ENCODE measurements at regions not wholly inside any gene's neighbourhood (a gene's known extent, or its start where the extent isn't known, plus 50 kb on each side); places are given as distances from the start of the nearest gene placed in this dataset.
A peak's percentile ranks its signal among the peaks of the same experiment; 100 is the strongest.

- DNase-seq: no peak
Measured at GRCh38 chr10:28250782-28251181, 52.1 kb downstream of the MPP7 start.

GRCh38 chr10:28250358-28250757 is 52.5 kb downstream of the MPP7 start:
- DNase-seq: no peak

- no peak for DNase-seq
Measured at GRCh38 chr10:28249512-28249911, 53.4 kb downstream of the MPP7 start.

- DNase-seq: no peak
Measured at GRCh38 chr10:28248092-28248491, 54.8 kb downstream of the MPP7 start.

- DNase-seq: no peak
Measured at GRCh38 chr10:28246023-28246422, 56.8 kb downstream of the MPP7 start.

GRCh38 chr10:28243923-28244322 is 58.9 kb downstream of the MPP7 start:
- DNase-seq: no peak

GRCh38 chr10:28242555-28243204 is 60.2 kb downstream of the MPP7 start:
- no peak for DNase-seq

- DNase-seq: peak; percentile 26
Measured at GRCh38 chr10:28241741-28242399, 61.0 kb downstream of the MPP7 start.

GRCh38 chr10:28240400-28240799 is 62.5 kb downstream of the MPP7 start:
- no peak for DNase-seq

- DNase-seq: no peak
Measured at GRCh38 chr10:28236591-28236990, 66.3 kb downstream of the MPP7 start.

GRCh38 chr10:28220811-28221210 is 82.1 kb downstream of the MPP7 start:
- DNase-seq: no peak

GRCh38 chr10:28219251-28219650 is 83.6 kb downstream of the MPP7 start:
- DNase-seq: no peak

GRCh38 chr10:28217848-28218247 is 85.0 kb downstream of the MPP7 start:
- DNase-seq: no peak

- DNase-seq: no peak
Measured at GRCh38 chr10:28215930-28216329, 86.9 kb downstream of the MPP7 start.

GRCh38 chr10:28214219-28214618 is 88.6 kb downstream of the MPP7 start:
- DNase-seq: no peak

- DNase-seq: no peak
Measured at GRCh38 chr10:28211759-28212158, 91.1 kb downstream of the MPP7 start.

- no peak for DNase-seq
Measured at GRCh38 chr10:28207799-28208198, 95.1 kb downstream of the MPP7 start.

GRCh38 chr10:28202941-28203352 is 99.9 kb downstream of the MPP7 start:
- no peak for DNase-seq

GRCh38 chr10:28201410-28202400 is 101.2 kb downstream of the MPP7 start:
- DNase-seq: no peak

GRCh38 chr10:28200775-28201174 is 102.1 kb downstream of the MPP7 start:
- no peak for DNase-seq

GRCh38 chr10:28199941-28200340 is 102.9 kb downstream of the MPP7 start:
- DNase-seq: no peak

- no peak for DNase-seq
Measured at GRCh38 chr10:28190196-28190595, 112.7 kb downstream of the MPP7 start.

GRCh38 chr10:28188526-28188925 is 114.3 kb downstream of the MPP7 start:
- no peak for DNase-seq
